HCT116 (cell line): ENCODE measurements at regions not wholly inside any gene's neighbourhood (a gene's known extent, or its start where the extent isn't known, plus 50 kb on each side); places are given as distances from the start of the nearest gene placed in this dataset.

Experiments
- CEBPB ChIP-seq: IDR thresholded peaks from 2 replicates; pipeline ENCODE4 v1.6.1; 2012; ENCODE audit warnings: low read depth
- CTCF ChIP-seq, 3 experiments: fragments of 200-600 bp in 1 of 3; sonication (generic) in 1 of 3; IDR thresholded peaks in 2 of 3; conservative IDR thresholded peaks in 1 of 3; 2 replicates each; pipeline ENCODE4 v1.5.1; 2012 to 2017; ENCODE audit warnings: low read depth in 2 of 3, low read length in 2 of 3, antibody characterized with exemption in 1 of 3, borderline replicate concordance in 1 of 3, control low read depth in 1 of 3, mild to moderate bottlenecking in 1 of 3, mixed read lengths in 1 of 3, mixed run types in 1 of 3, moderate library complexity in 1 of 3; ENCODE audit not compliant: insufficient read depth in 1 of 3
- JUND ChIP-seq: IDR thresholded peaks from 2 replicates; pipeline ENCODE4 v1.6.1; 2012
- POLR2AphosphoS5 ChIP-seq: IDR thresholded peaks from 2 replicates; pipeline ENCODE4 v1.6.1; 2011; ENCODE audit warnings: mild to moderate bottlenecking, low read depth, low read length, moderate library complexity
- REST ChIP-seq: IDR thresholded peaks from 2 replicates; pipeline ENCODE4 v1.6.1; 2012; ENCODE audit warnings: low read depth
- TCF7L2 ChIP-seq: IDR thresholded peaks from 2 replicates; pipeline ENCODE4 v1.7.0; 2011; ENCODE audit warnings: borderline replicate concordance, inconsistent platforms; ENCODE audit not compliant: insufficient read depth, insufficient read length; ENCODE audit errors: extremely low read depth

GRCh38 chr10:3593611-3594010, 191.4 kb downstream of the KLF6 start:
- TF ChIP-seq CTCF (IDR thresholded peaks at IDR 0.05 in 2 of 3, conservative IDR thresholded peaks at IDR 0.05 in 1 of 3; ENCODE audit: borderline replicate concordance in 1 of 3, insufficient read depth in 1 of 3, low read depth in 2 of 3, low read length in 2 of 3) (no peak), REST (no peak), TCF7L2 (no peak), JUND (no peak), POLR2AphosphoS5 (no peak), CEBPB (no peak)
